GM13977 (cell line): ENCODE measurements at regions not wholly inside any gene's neighbourhood (a gene's known extent, or its start where the extent isn't known, plus 50 kb on each side); places are given as distances from the start of the nearest gene placed in this dataset.

Source experiments
- DNase-seq: peaks from one replicate; pipeline ENCODE4 v3.0.0; 2012; ENCODE audit warnings: low spot score
- CTCF ChIP-seq: IDR thresholded peaks from 2 replicates; pipeline ENCODE4 v1.5.1; 2012; ENCODE audit warnings: mild to moderate bottlenecking, control low read depth; ENCODE audit not compliant: insufficient read depth; ENCODE audit errors: extremely low read depth, missing control alignments
- in situ Hi-C: fragments of 300-500 bp; cut with MboI; formaldehyde crosslinking; loops from one replicate; pipeline ENCODE4 v1.12.0; 2022; ENCODE audit warnings: low sequenced_read_pairs, low pct_unique_long_range_greater_than_20kb, mixed read lengths, inconsistent platforms; ENCODE audit not compliant: unreplicated experiment

- in situ Hi-C loops: no loop called here
- no peak for TF ChIP-seq CTCF
- no peak for DNase-seq
Measured at GRCh38 chr5:5783021-5783420, 360.5 kb downstream of the ICE1 start.

- no peak for TF ChIP-seq CTCF
- in situ Hi-C loops: no loop called here
- DNase-seq: no peak
Measured at GRCh38 chr5:5782402-5782801, 359.9 kb downstream of the ICE1 start.

GRCh38 chr5:5781335-5781734, 358.9 kb downstream of the ICE1 start:
- TF ChIP-seq CTCF: no peak
- no peak for DNase-seq
- in situ Hi-C loops: no loop called here

GRCh38 chr5:5780253-5780652, 357.8 kb downstream of the ICE1 start:
- no peak for DNase-seq
- TF ChIP-seq CTCF: no peak
- in situ Hi-C loops: no loop called here

- no peak for DNase-seq
- no peak for TF ChIP-seq CTCF
- in situ Hi-C loops: no loop called here
Measured at GRCh38 chr5:5777013-5777412, 354.5 kb downstream of the ICE1 start.

GRCh38 chr5:5772202-5772601, 349.7 kb downstream of the ICE1 start:
- DNase-seq: no peak
- in situ Hi-C loops: no loop called here
- no peak for TF ChIP-seq CTCF

GRCh38 chr5:5770825-5771224, 348.3 kb downstream of the ICE1 start:
- in situ Hi-C loops: no loop called here
- no peak for TF ChIP-seq CTCF
- no peak for DNase-seq
